K562 (cell line): ENCODE measurements at regions not wholly inside any gene's neighbourhood (a gene's known extent, or its start where the extent isn't known, plus 50 kb on each side); places are given as distances from the start of the nearest gene placed in this dataset.

Source experiments
- GABPA ChIP-seq: fragments of 200-800 bp; sonication (Bioruptor generic); conservative IDR thresholded peaks from 2 replicates; pipeline ENCODE4 v1.6.1; 2016; ENCODE audit warnings: low read depth, missing genetic modification characterization, missing compliant biosample characterization
- JUNB ChIP-seq: fragments of 450-650 bp; formaldehyde crosslinking; conservative IDR thresholded peaks from 2 replicates; pipeline ENCODE4 v1.4.0; 2020; ENCODE audit warnings: mild to moderate bottlenecking
- MEIS2 ChIP-seq: fragments of 450-650 bp; IDR thresholded peaks from 2 replicates; pipeline ENCODE4 v1.6.1; 2014; ENCODE audit warnings: mild to moderate bottlenecking; ENCODE audit not compliant: partially characterized antibody
- PTBP1 ChIP-seq: fragments of 200-400 bp; formaldehyde crosslinking; IDR thresholded peaks from 2 replicates; pipeline ENCODE4 v1.6.1; 2017; ENCODE audit warnings: low read depth, low read length
- SETDB1 ChIP-seq: IDR thresholded peaks from one replicate; pipeline ENCODE4 v1.6.1; 2012; ENCODE audit warnings: low read length, control low read depth, inconsistent platforms
- SRSF1 ChIP-seq: fragments of 200-400 bp; formaldehyde crosslinking; IDR thresholded peaks from 2 replicates; pipeline ENCODE4 v1.6.1; 2017; ENCODE audit warnings: mild to moderate bottlenecking, low read depth, low read length, moderate library complexity
- ZBTB12 ChIP-seq: fragments of 250-450 bp; sonication (Bioruptor Pico); IDR thresholded peaks from 2 replicates; pipeline ENCODE4 v1.4.0; 2020
- ZNF280B ChIP-seq: fragments of 250-450 bp; sonication (Bioruptor Pico); IDR thresholded peaks from 2 replicates; pipeline ENCODE4 v1.5.1; 2021; ENCODE audit warnings: mild to moderate bottlenecking

- TF ChIP-seq ZNF280B (CRISPR knock-in tag) (no peak), SRSF1 (no peak), ZBTB12 (CRISPR knock-in tag) (no peak), PTBP1 (no peak), JUNB (CRISPR knock-in tag) (no peak), SETDB1 (no peak), MEIS2 (no peak), GABPA (tag) (no peak)
These were observed 212.6 kb upstream of the RASGEF1B start for GRCh38 chr4:81684352-81684751.
